Heart left ventricle (tissue), 16 donors: ENCODE measurements at regions not wholly inside any gene's neighbourhood (a gene's known extent, or its start where the extent isn't known, plus 50 kb on each side); places are given as distances from the start of the nearest gene placed in this dataset.

Experiments used
- ATAC-seq, 4 donors: fragments of 200-7000 bp; cut with Tn5 transposase; one replicate each; pipeline ENCODE4 v1.9.1; 2020 to 2022; ENCODE audit warnings: moderate library complexity in 4 of 4, mild to moderate bottlenecking in 3 of 4, moderate number of reproducible peaks in 1 of 4
- DNase-seq, 5 donors: peaks; one replicate each; pipeline ENCODE4 v3.0.0-alpha.2; 2020
- H3K27ac ChIP-seq, 12 donors: fragments of 200-600 bp; sonication (generic) in 4 of 12; one replicate each; pipeline versions ENCODE4 v1.5.0 to v1.8.0; 2016 to 2022; ENCODE audit warnings: mild to moderate bottlenecking in 2 of 12
- H3K27me3 ChIP-seq, 9 donors: fragments of 200-600 bp; sonication (generic) in 2 of 9; one replicate each; pipeline versions ENCODE4 v1.5.1 to v1.8.0; 2016 to 2022; ENCODE audit warnings: mild to moderate bottlenecking in 3 of 9
- H3K36me3 ChIP-seq, 9 donors: fragments of 200-600 bp; sonication (generic) in 2 of 9; one replicate each; pipeline versions ENCODE4 v1.5.0 to v1.8.0; 2018 to 2022; ENCODE audit warnings: mild to moderate bottlenecking in 2 of 9
- H3K4me1 ChIP-seq, 12 donors: fragments of 200-600 bp; sonication (generic) in 4 of 12; one replicate each; pipeline versions ENCODE4 v1.5.0 to v1.8.0; 2016 to 2022; ENCODE audit warnings: mild to moderate bottlenecking in 3 of 12
- H3K4me3 ChIP-seq, 12 donors: fragments of 200-600 bp; sonication (generic) in 4 of 12; one replicate each; pipeline versions ENCODE4 v1.5.0 to v1.8.0; 2017 to 2022; ENCODE audit warnings: mild to moderate bottlenecking in 9 of 12, moderate library complexity in 4 of 12
- H3K9me3 ChIP-seq, 12 donors: fragments of 200-600 bp; sonication (generic) in 4 of 12; one replicate each; pipeline versions ENCODE4 v1.5.0 to v1.8.0; 2016 to 2022; ENCODE audit warnings: mild to moderate bottlenecking in 1 of 12
- CTCF ChIP-seq, 12 donors: fragments of 200-600 bp; sonication (generic) in 4 of 12; IDR thresholded peaks; one replicate each; pipeline versions ENCODE4 v1.5.0 to v1.8.0; 2018 to 2022; ENCODE audit warnings: antibody characterized with exemption in 12 of 12, mild to moderate bottlenecking in 5 of 12
- POLR2A ChIP-seq, 2 donors: fragments of 450-650 bp; IDR thresholded peaks; one replicate each; pipeline ENCODE4 v1.6.1; 2017; ENCODE audit warnings: antibody characterized with exemption in 2 of 2, mild to moderate bottlenecking in 2 of 2, moderate library complexity in 2 of 2
- WGBS, 4 donors: extraction: QIAGEN DNeasy Blood & Tissue Kit in 2 of 4; methylation state at CpG; one replicate each; pipeline versions ENCODE4 v1.1.5 to v1.1.7; 2013 to 2018; 5-methylcytosine and 5-hydroxymethylcytosine counted together
- intact Hi-C, 10 donors: fragments of 100-400 bp; cut with DNase I; formaldehyde crosslinking; loops; one replicate each; pipeline versions ENCODE4 v1.11.1 to v1.14.2; 2022
- donor health status: ischemic (EF 13 %, LVEDD 7.1; RV severe dilation, severe dysfunction).
- donor health status: healthy with polysubstance abuse.
- donor health status: DM: no; HTN: yes; CAD: no.
- donor health status: DM: no; HTN: no; CAD: no.
- donor health status: ischemic (EF 25% LVEDD 6.9; RV normal size, moderate dysfunction).
- donor health status: ischemic (EF 25% LVEDD 5.7; RV mildly dilated, moderate dysfunction).
- donor health status: healthy.
- donor health status: DM: yes; HTN: yes; CAD: no.
- donor health status: ischemic (EF 35%, LVEDD 5.7; RV mildly dilated, moderate dysfunction).
- donor health status: nonischemic (EF 11% LVEDD 7.7; RV severe dilation, severe dysfunction).
- donor health status: DM: yes; HTN: yes; CAD: no.
- donor health status: PGD.
- donor health status: ischemic (EF 29% LVEDD 5.4; RV normal size, mild dysfunction).
- donor health status: nonischemic (EF 23%, LVEDD 6.1; RV moderate dilation, normal function).

DNA sequence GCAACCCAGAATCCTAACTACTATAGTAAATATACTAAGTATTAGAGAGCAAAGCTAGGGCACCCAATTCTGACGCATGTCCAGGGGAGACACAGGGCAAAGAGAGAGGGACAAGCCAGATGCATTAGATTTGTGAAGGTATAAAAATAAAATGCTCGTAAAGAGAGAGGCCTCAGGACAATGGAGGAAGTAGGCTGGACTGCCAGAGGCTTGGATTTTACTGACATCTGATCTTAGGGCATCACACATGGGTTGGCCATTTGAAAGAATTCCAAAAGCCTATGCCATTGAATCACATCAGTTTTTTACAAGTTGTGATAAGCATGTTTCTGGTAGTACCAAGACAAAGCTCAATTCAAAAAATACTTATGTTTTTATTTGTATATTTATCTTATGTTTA is 149.3 kb upstream of the MSX2 start:
- peaks cover 0 to 8% (median 0%) of the 10 kb centered on the region in 12 donors for H3K4me1 ChIP-seq
- no peak overlapping the region for H3K4me3 ChIP-seq
- H3K27me3 ChIP-seq = peaks cover 0 to 18% (median 3%) of the 10 kb centered on the region in 9 donors
- no peak for TF ChIP-seq CTCF (IDR thresholded peaks at IDR 0.05)
- TF ChIP-seq POLR2A (IDR thresholded peaks at IDR 0.05) = no peak
- DNase-seq = no peak
- 64 to 70% (median 67%) methylated on average over 2 of the region's 2 CpGs for WGBS, 4 donors
- no peak for ATAC-seq
- intact Hi-C loops = no loop called here
- H3K27ac ChIP-seq = no peak overlapping the region
- H3K9me3 ChIP-seq = no peaks in the 10 kb centered on the region
- no peaks in the 10 kb centered on the region for H3K36me3 ChIP-seq

GRCh38 chr5:174576042-174576441 is 148.3 kb upstream of the MSX2 start:
- Histone ChIP-seq H3K27me3 (peaks cover 0 to 26% (median 3%) of the 10 kb centered on the region in 9 donors), H3K27ac (no peak overlapping the region), H3K4me3 (no peak overlapping the region), H3K4me1 (peaks cover 0 to 8% (median 0%) of the 10 kb centered on the region in 12 donors), H3K36me3 (no peaks in the 10 kb centered on the region), H3K9me3 (no peaks in the 10 kb centered on the region)
- intact Hi-C loops = no loop called here
- no peak for TF ChIP-seq CTCF (IDR thresholded peaks at IDR 0.05)
- no peak for TF ChIP-seq POLR2A (IDR thresholded peaks at IDR 0.05)
- DNase-seq (no peak), ATAC-seq (no peak)
- 87 to 98% (median 90%) methylated on average over 6 of the region's 6 CpGs for WGBS, 4 donors

GRCh38 chr5:174581479-174581878 is 142.9 kb upstream of the MSX2 start:
- ATAC-seq (no peak), DNase-seq (no peak)
- Histone ChIP-seq H3K4me1 (no peaks in the 10 kb centered on the region), H3K27ac (no peak overlapping the region), H3K4me3 (no peak overlapping the region), H3K27me3 (peaks cover 0 to 29% (median 4%) of the 10 kb centered on the region in 9 donors), H3K9me3 (peaks cover 0 to 11% (median 5%) of the 10 kb centered on the region in 12 donors), H3K36me3 (no peaks in the 10 kb centered on the region)
- intact Hi-C loops = no loop called here
- TF ChIP-seq CTCF (IDR thresholded peaks at IDR 0.05) (peak in 5 of 12 donors; percentile 23 to 41 (median 34)), POLR2A (IDR thresholded peaks at IDR 0.05) (no peak)
- 4 to 11% (median 5%) methylated on average over 5 of the region's 5 CpGs for WGBS, 4 donors

- DNase-seq = no peak
- no peak for ATAC-seq
- H3K36me3 ChIP-seq = no peaks in the 10 kb centered on the region
- peaks cover 0 to 32% (median 4%) of the 10 kb centered on the region in 9 donors for H3K27me3 ChIP-seq
- H3K27ac ChIP-seq = no peak overlapping the region
- peaks cover 0 to 11% (median 5%) of the 10 kb centered on the region in 12 donors for H3K9me3 ChIP-seq
- no peak overlapping the region for H3K4me3 ChIP-seq
- WGBS, 4 donors = 65 to 71% (median 68%) methylated on average over 4 of the region's 4 CpGs
- TF ChIP-seq POLR2A (IDR thresholded peaks at IDR 0.05) (no peak), CTCF (IDR thresholded peaks at IDR 0.05) (no peak)
- H3K4me1 ChIP-seq = no peaks in the 10 kb centered on the region
- intact Hi-C loops = no loop called here
These were observed 142.5 kb upstream of the MSX2 start for GRCh38 chr5:174581894-174582293.
